Activated T-cell treated with anti-CD3 and anti-CD28 coated beads for 24 hours (primary cell): ENCODE measurements at regions not wholly inside any gene's neighbourhood (a gene's known extent, or its start where the extent isn't known, plus 50 kb on each side); places are given as distances from the start of the nearest gene placed in this dataset.

Experiments used
- DNase-seq: peaks from one replicate; pipeline ENCODE4 v3.0.0-alpha.2; 2020; ENCODE audit warnings: low read depth

GRCh38 chr21:28749536-28749935 lies 243.1 kb downstream of the LTN1 start:
- DNase-seq: no peak

- no peak for DNase-seq
These were observed 245.2 kb downstream of the LTN1 start for GRCh38 chr21:28747464-28747863.

- no peak for DNase-seq
These were observed 246.5 kb downstream of the LTN1 start for GRCh38 chr21:28746166-28746565.

- peak; percentile 61 for DNase-seq
These were observed 247.3 kb downstream of the LTN1 start for GRCh38 chr21:28745131-28746016.

- no peak for DNase-seq
These were observed 249.0 kb downstream of the LTN1 start for GRCh38 chr21:28743723-28744122.

- DNase-seq: no peak
These were observed 250.2 kb downstream of the LTN1 start for GRCh38 chr21:28742527-28742926.

- no peak for DNase-seq
These were observed 252.6 kb downstream of the LTN1 start for GRCh38 chr21:28740125-28740524.

GRCh38 chr21:28738882-28739281 lies 253.8 kb downstream of the LTN1 start:
- no peak for DNase-seq

- DNase-seq: no peak
These were observed 254.3 kb downstream of the LTN1 start for GRCh38 chr21:28738420-28738704.

- DNase-seq: no peak
These were observed 254.8 kb downstream of the LTN1 start for GRCh38 chr21:28737674-28738419.

GRCh38 chr21:28734522-28735175 lies 258.0 kb downstream of the LTN1 start:
- DNase-seq: no peak

GRCh38 chr21:28731700-28732321 lies 260.9 kb downstream of the LTN1 start:
- DNase-seq: no peak

- no peak for DNase-seq
These were observed 262.8 kb downstream of the LTN1 start for GRCh38 chr21:28729887-28730286.

- no peak for DNase-seq
These were observed 264.9 kb downstream of the LTN1 start for GRCh38 chr21:28727809-28728208.

GRCh38 chr21:28725396-28725795 lies 267.3 kb downstream of the LTN1 start:
- no peak for DNase-seq

GRCh38 chr21:28723646-28724045 lies 269.0 kb downstream of the LTN1 start:
- DNase-seq: no peak

GRCh38 chr21:28719723-28720122 lies 273.0 kb downstream of the LTN1 start:
- no peak for DNase-seq

GRCh38 chr21:28714777-28715464 lies 277.8 kb downstream of the LTN1 start:
- no peak for DNase-seq

- DNase-seq: no peak
These were observed 280.3 kb downstream of the LTN1 start for GRCh38 chr21:28712411-28712810.

GRCh38 chr21:28705616-28706015 lies 287.1 kb downstream of the LTN1 start:
- DNase-seq: no peak

GRCh38 chr21:28704746-28705145 lies 287.9 kb downstream of the LTN1 start:
- no peak for DNase-seq

- DNase-seq: no peak
These were observed 288.8 kb downstream of the LTN1 start for GRCh38 chr21:28703861-28704260.
